Daoy (cell line): ENCODE measurements at regions not wholly inside any gene's neighbourhood (a gene's known extent, or its start where the extent isn't known, plus 50 kb on each side); places are given as distances from the start of the nearest gene placed in this dataset.

Experiments
- DNase-seq: peaks from one replicate; pipeline ENCODE4 v3.0.0-alpha.2; 2015; ENCODE audit warnings: low read depth

- DNase-seq = no peak
Observed at GRCh38 chr2:611519-611918, 65.7 kb downstream of the TMEM18 start.

GRCh38 chr2:610491-610890 is 66.7 kb downstream of the TMEM18 start:
- no peak for DNase-seq

GRCh38 chr2:609881-610280 is 67.3 kb downstream of the TMEM18 start:
- no peak for DNase-seq

- no peak for DNase-seq
Observed at GRCh38 chr2:609449-609848, 67.8 kb downstream of the TMEM18 start.

- DNase-seq = no peak
Observed at GRCh38 chr2:608711-609110, 68.5 kb downstream of the TMEM18 start.

GRCh38 chr2:608297-608696 is 68.9 kb downstream of the TMEM18 start:
- DNase-seq = no peak

GRCh38 chr2:607709-608108 is 69.5 kb downstream of the TMEM18 start:
- no peak for DNase-seq

GRCh38 chr2:607172-607571 is 70.0 kb downstream of the TMEM18 start:
- no peak for DNase-seq

GRCh38 chr2:605674-606608 is 71.3 kb downstream of the TMEM18 start:
- no peak for DNase-seq

GRCh38 chr2:604854-605524 is 72.2 kb downstream of the TMEM18 start:
- DNase-seq = no peak

GRCh38 chr2:604385-604784 is 72.8 kb downstream of the TMEM18 start:
- DNase-seq = no peak

- no peak for DNase-seq
Observed at GRCh38 chr2:603869-604268, 73.3 kb downstream of the TMEM18 start.

- no peak for DNase-seq
Observed at GRCh38 chr2:603427-603826, 73.8 kb downstream of the TMEM18 start.

- no peak for DNase-seq
Observed at GRCh38 chr2:602571-603359, 74.4 kb downstream of the TMEM18 start.

- no peak for DNase-seq
Observed at GRCh38 chr2:601806-602455, 75.3 kb downstream of the TMEM18 start.

- no peak for DNase-seq
Observed at GRCh38 chr2:601387-601698, 75.9 kb downstream of the TMEM18 start.

GRCh38 chr2:600542-601386 is 76.4 kb downstream of the TMEM18 start:
- DNase-seq = no peak

GRCh38 chr2:599601-600000 is 77.6 kb downstream of the TMEM18 start:
- DNase-seq = no peak

GRCh38 chr2:598058-598802 is 79.0 kb downstream of the TMEM18 start:
- DNase-seq = peak; percentile 66

- no peak for DNase-seq
Observed at GRCh38 chr2:595831-596592, 81.2 kb downstream of the TMEM18 start.
